Hematopoietic multipotent progenitor cell treated with erythropoietin and hydrocortisone succinate and interleukin-3 and kit ligand, for 6 days (in vitro differentiated cells): ENCODE measurements at regions not wholly inside any gene's neighbourhood (a gene's known extent, or its start where the extent isn't known, plus 50 kb on each side); places are given as distances from the start of the nearest gene placed in this dataset.

Experiments used
- DNase-seq: peaks from one replicate; pipeline ENCODE4 v3.0.0-alpha.2; 2015

- no peak for DNase-seq
Measured at GRCh38 chr2:81747481-81748070, 1443.0 kb upstream of the LRRTM1 start.

GRCh38 chr2:81739966-81740365 is 1435.4 kb upstream of the LRRTM1 start:
- DNase-seq: no peak

- no peak for DNase-seq
Measured at GRCh38 chr2:81734981-81735380, 1430.4 kb upstream of the LRRTM1 start.

DNA sequence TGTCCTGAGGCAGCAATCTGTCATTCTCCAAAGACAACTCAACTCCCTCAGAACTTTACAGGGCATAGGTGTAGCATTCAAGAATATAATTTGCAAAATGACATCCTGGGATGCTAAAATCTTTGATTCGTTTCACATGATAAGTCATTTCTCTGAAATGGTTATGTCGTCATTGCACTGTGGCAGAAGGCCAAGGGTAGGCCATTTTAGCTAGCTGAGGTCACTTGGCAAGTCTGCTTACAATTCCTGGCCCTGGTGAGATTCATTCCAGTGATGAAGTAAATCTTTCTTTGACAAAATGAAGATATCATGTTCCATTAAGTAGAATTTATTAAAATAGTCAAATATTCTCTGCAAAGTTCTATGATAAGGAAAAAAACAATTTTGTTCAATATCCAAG is 1410.3 kb upstream of the LRRTM1 start:
- DNase-seq: no peak

GRCh38 chr2:81706856-81707255 is 1402.3 kb upstream of the LRRTM1 start:
- DNase-seq: no peak

DNA sequence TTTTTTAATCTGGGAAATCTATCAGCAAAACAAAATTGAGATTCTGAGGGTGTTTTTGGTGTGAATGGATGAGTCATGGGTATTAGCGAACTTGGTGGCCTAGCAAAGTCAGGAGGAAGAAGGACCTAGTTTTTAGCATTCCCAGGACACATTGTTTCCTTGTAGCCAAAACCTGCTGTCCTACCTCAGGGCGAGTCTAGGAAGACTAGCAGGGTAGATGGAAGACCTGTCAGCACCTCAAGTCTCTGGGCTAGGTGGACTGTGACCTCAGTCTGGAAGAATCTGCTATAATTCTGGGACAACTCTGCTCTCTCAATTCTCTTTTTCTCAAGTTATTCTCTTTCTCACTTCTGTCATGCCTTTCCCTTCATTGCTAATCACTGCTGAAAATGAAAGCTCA is 1399.3 kb upstream of the LRRTM1 start:
- DNase-seq: no peak

- DNase-seq: no peak
Measured at GRCh38 chr2:81692566-81692965, 1388.0 kb upstream of the LRRTM1 start.

- peak; percentile 10 for DNase-seq
Measured at GRCh38 chr2:81675641-81676040, 1371.1 kb upstream of the LRRTM1 start.

DNA sequence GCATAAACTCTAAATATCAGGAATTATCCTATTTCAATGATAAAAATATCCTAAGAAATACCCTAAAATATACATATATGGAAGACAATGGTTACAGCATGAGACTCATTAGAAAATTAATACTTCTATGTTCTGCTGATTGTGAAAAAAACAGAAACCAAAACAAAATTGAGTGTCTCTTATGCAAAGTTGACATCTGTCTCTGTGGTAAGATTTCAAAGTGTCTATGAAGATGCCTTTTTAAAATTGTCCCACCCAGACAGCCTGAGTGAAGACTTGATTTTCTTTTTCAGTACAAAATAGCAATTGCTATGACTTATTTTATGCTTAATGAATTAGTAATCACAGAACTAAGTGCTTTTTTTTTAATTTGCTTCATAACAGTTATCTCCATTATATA is 1368.4 kb upstream of the LRRTM1 start:
- DNase-seq: peak; percentile 13

- peak; percentile 30 for DNase-seq
Measured at GRCh38 chr2:81672516-81672915, 1368.0 kb upstream of the LRRTM1 start.

- no peak for DNase-seq
Measured at GRCh38 chr2:81670885-81671284, 1366.3 kb upstream of the LRRTM1 start.

GRCh38 chr2:81661081-81661480 is 1356.5 kb upstream of the LRRTM1 start:
- DNase-seq: no peak

DNA sequence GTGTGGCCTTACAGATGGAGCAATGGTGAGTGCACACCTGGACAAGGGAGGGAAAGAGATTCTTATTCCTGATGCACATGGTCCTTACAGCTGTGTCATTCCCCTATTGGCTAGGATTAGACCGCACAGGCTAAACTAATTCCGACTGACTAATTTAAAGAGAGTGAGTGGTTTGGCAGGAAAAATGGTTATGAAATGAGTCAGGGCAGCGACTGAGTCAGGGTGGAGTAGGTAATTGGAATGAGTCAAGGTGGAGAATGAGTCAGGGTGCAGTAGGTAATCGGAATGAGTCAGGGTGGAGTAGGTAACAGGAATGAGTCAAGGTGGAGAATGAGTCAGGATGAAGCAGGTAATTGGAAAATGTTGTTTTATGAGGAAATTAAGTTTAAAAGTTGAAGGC is 1353.7 kb upstream of the LRRTM1 start:
- no peak for DNase-seq

- DNase-seq: peak; percentile 23
Measured at GRCh38 chr2:81650048-81650971, 1345.8 kb upstream of the LRRTM1 start.

GRCh38 chr2:81648806-81649205 is 1344.3 kb upstream of the LRRTM1 start:
- no peak for DNase-seq

- DNase-seq: no peak
Measured at GRCh38 chr2:81648370-81648769, 1343.8 kb upstream of the LRRTM1 start.

DNA sequence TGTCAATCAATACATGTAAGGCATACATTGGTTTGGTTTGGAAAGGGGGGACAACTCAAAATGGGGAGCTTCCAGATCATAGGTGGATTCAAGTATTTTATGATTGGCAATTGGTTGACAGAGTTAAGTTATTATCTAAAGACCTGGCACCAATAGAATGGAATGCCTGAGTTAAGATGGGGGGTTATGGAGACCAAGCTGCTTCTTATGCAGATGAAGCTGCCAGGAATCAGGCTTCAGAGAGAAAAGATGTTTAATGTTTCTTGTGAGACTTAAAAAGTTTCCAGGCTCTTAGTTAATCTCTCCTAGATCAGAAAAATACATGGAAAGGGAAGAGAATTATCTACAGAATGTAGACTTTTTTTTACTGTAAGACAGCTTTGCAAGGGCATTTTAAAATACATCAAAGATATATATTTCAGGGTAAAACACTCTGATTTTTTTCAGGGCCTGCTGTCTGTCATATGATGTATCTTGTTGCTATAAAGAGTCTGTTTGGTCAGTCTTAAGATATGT is 1343.2 kb upstream of the LRRTM1 start:
- no peak for DNase-seq

DNA sequence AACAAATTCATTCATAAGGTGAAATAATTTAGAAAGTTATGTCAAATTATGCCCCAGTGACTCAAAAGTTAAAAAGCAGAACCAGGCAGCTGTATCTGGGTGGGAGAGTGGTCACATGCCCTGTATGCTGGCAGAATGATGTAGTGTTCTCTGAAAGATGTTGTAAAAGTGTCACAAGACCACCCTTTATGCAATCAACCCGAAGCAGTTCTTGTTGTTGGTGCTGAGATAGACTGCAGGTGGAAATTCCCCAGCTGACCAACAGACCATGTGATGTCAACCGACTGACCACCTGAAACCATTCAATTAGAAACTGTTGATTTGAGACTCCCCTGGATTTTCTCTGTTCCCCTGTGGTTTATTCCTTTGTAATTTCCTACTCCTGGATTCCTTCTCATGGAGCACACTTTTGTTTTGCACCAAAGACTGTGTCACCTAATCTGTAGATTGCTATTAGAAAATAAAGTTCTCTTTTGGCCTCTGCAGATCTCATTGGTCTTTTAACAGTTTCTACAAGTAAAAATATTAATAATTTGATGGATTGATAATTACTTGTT is 1341.3 kb upstream of the LRRTM1 start:
- peak; percentile 67 for DNase-seq

DNA sequence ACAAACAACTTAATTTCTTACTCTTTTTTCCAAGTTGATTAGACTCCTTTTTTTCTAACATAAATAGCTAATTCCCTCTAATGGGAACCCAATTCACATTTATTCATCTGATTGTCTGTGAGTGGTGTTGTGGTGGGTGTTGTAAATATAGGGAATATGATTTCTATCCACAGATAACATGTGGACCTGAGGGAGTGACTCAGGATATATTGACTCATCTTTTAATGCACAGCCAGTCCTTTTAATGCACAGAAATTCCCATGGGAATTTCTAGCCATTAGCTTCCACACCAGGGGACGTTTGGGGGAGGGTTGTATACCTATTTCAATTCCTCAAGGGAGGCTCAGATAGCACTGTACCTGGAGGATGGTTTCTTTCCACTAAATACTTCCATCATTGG is 1339.6 kb upstream of the LRRTM1 start:
- DNase-seq: no peak

DNA sequence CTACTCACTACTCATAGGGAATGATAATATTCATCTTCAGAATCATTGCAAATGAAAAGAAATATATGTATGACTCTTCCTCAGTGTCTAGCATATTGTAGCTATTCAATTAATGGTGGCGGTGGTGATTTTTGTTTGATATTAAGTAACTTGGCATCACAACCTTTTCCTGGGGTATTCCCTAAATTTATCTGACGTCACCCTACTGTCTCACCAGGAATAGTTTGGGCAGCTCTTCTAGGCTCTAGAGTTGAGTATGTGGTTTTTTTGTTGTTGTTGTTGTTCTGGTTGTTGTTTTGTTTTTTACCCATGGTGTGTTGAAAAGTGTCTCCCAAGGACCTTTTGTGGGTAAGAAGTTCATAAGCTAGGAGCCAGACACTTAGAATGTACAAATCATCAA is 1320.3 kb upstream of the LRRTM1 start:
- no peak for DNase-seq

DNA sequence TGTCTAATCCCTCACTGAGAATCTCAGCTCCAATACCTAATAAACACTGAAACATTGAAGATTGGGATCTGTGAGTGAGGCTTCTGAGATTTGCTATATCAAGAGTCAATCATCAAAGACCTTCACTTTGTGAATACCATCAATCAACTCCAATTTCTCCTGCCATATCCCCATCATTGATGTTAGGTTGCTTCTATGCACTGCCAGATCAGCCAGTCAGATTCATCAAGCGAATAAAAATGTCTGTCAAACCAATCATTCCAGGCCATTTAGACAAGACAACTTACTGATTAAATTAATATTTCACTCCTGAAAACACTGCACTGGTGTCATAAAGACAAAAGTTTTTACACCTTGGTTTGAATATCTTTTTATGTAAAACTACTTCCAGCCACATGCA is 1295.5 kb upstream of the LRRTM1 start:
- no peak for DNase-seq

- DNase-seq: no peak
Measured at GRCh38 chr2:81598453-81598852, 1293.9 kb upstream of the LRRTM1 start.

DNA sequence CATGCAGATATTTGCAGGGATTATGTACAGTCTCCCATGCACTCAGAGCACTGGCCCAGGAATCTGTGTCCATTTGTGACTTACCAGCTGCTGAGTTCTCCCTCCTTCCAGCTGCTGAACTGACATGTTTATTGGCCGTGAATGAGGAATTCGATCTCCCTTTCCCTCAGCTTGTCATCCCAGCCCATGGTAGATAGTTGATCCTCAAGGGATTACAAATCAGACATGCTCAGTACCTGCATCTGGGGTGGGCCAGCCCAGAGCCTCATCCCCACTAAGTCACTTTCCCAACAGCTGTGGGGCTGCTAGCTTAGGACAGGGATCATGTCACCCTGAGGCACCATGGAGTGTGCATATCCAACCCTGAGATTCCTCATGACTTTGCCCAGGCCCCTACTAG is 1284.9 kb upstream of the LRRTM1 start:
- DNase-seq: no peak
